Kidney (tissue), 13 donors: ENCODE measurements at regions not wholly inside any gene's neighbourhood (a gene's known extent, or its start where the extent isn't known, plus 50 kb on each side); places are given as distances from the start of the nearest gene placed in this dataset.
A peak's percentile ranks its signal among the peaks of the same experiment; 100 is the strongest.

Experiments used
- DNase-seq, 5 donors: peaks; one replicate each; pipeline ENCODE4 v3.0.0-alpha.2; 2013 to 2020
- FAIRE-seq: peaks from 2 replicates; lab custom pipeline; 2012; peaks lifted over from hg19 to GRCh38; lab: Jason Lieb, UNC
- H3K27ac ChIP-seq, 2 donors: one replicate each; pipeline ENCODE4 v1.7.0; 2013; ENCODE audit warnings: low read depth in 2 of 2, low read length in 2 of 2, inconsistent platforms in 1 of 2
- H3K27me3 ChIP-seq: one replicate; pipeline ENCODE4 v1.7.1; 2013; ENCODE audit warnings: low read length, inconsistent platforms; ENCODE audit not compliant: control insufficient read depth, insufficient read depth
- H3K36me3 ChIP-seq, 3 donors: one replicate each; pipeline versions ENCODE4 v1.7.0 to v1.7.1; 2013; ENCODE audit warnings: low read length in 3 of 3, control low read depth in 1 of 3, inconsistent platforms in 1 of 3; ENCODE audit not compliant: insufficient read depth in 3 of 3, control insufficient read depth in 2 of 3
- H3K4me1 ChIP-seq, 3 donors: one replicate each; pipeline versions ENCODE4 v1.7.0 to v1.7.1; 2013; ENCODE audit warnings: low read length in 3 of 3, inconsistent platforms in 1 of 3, low read depth in 1 of 3; ENCODE audit not compliant: control insufficient read depth in 2 of 3, insufficient read depth in 2 of 3
- H3K4me3 ChIP-seq, 3 donors: one replicate each; pipeline versions ENCODE4 v1.7.0 to v1.8.1; 2013; ENCODE audit warnings: low read length in 3 of 3, control low read depth in 1 of 3, inconsistent platforms in 1 of 3
- H3K9ac ChIP-seq, 3 donors: one replicate each; pipeline versions ENCODE4 v1.7.0 to v1.7.1; 2013; ENCODE audit warnings: low read length in 3 of 3, control low read depth in 1 of 3, inconsistent platforms in 1 of 3
- H3K9me3 ChIP-seq, 3 donors: one replicate each; pipeline versions ENCODE4 v1.7.0 to v1.7.1; 2013; ENCODE audit warnings: low read length in 3 of 3, control low read depth in 1 of 3, inconsistent platforms in 1 of 3; ENCODE audit not compliant: control insufficient read depth in 2 of 3, insufficient read depth in 1 of 3
- CTCF ChIP-seq: IDR thresholded peaks from 3 replicates; pipeline ENCODE4 v1.5.1; 2012; ENCODE audit warnings: mild to moderate bottlenecking, moderate library complexity, borderline replicate concordance; ENCODE audit not compliant: insufficient read depth; ENCODE audit errors: extremely low read depth
- intact Hi-C: fragments of 100-400 bp; cut with DNase I; formaldehyde crosslinking; loops from one replicate; pipeline ENCODE4 v1.11.1; 2022
- donor health status: control.
- donor health status: control.
- donor health status: control.
- donor health status: control.
- donor health status: control.
- donor health status: DM: yes; HTN: yes; CAD: no.
- donor health status: Normal renal cell carcinoma (clear cell type).

GRCh38 chr2:15884790-15885189 is 55.6 kb upstream of the MYCN start:
- TF ChIP-seq CTCF = no peak
- H3K4me3 ChIP-seq = no peak overlapping the region
- H3K9me3 ChIP-seq = no peaks in the 10 kb centered on the region
- no peak overlapping the region for H3K27ac ChIP-seq
- peaks cover 0 to 2% (median 0%) of the 10 kb centered on the region in 3 donors for H3K4me1 ChIP-seq
- no peak for DNase-seq
- intact Hi-C loops = no loop called here
- H3K36me3 ChIP-seq = no peaks in the 10 kb centered on the region
- no peak overlapping the region for H3K9ac ChIP-seq
- no peaks in the 10 kb centered on the region for H3K27me3 ChIP-seq
- no peak for FAIRE-seq

GRCh38 chr2:15886231-15886630 is 54.1 kb upstream of the MYCN start:
- TF ChIP-seq CTCF = no peak

GRCh38 chr2:15889442-15890123 is 50.8 kb upstream of the MYCN start:
- intact Hi-C loops = no loop called here
- DNase-seq = peak in 4 of 5 donors; percentile 62 to 85 (median 72)
- no peaks in the 10 kb centered on the region for H3K27me3 ChIP-seq
- no peak for TF ChIP-seq CTCF
- no peaks in the 10 kb centered on the region for H3K36me3 ChIP-seq
- H3K4me3 ChIP-seq = no peak overlapping the region
- FAIRE-seq = no peak
- H3K27ac ChIP-seq = no peak overlapping the region
- no peak overlapping the region for H3K9ac ChIP-seq
- peaks cover 2 to 10% (median 4%) of the 10 kb centered on the region in 3 donors for H3K4me1 ChIP-seq
- H3K9me3 ChIP-seq = no peaks in the 10 kb centered on the region

More at GRCh38 chr2:15886231-15886630, 54.1 kb upstream of the MYCN start:
- intact Hi-C loops = no loop called here
- DNase-seq (peak in 2 of 5 donors; percentile 8 to 16), FAIRE-seq (no peak)
- no peak overlapping the region for H3K9ac ChIP-seq
- no peaks in the 10 kb centered on the region for H3K9me3 ChIP-seq
- no peaks in the 10 kb centered on the region for H3K27me3 ChIP-seq
- H3K27ac ChIP-seq = no peak overlapping the region
- no peaks in the 10 kb centered on the region for H3K36me3 ChIP-seq
- H3K4me3 ChIP-seq = no peak overlapping the region
- H3K4me1 ChIP-seq = peaks cover 0 to 2% (median 0%) of the 10 kb centered on the region in 3 donors
